H9 (cell line): ENCODE measurements at regions not wholly inside any gene's neighbourhood (a gene's known extent, or its start where the extent isn't known, plus 50 kb on each side); places are given as distances from the start of the nearest gene placed in this dataset.
A peak's percentile ranks its signal among the peaks of the same experiment; 100 is the strongest.

Experiments
- DNase-seq: peaks from one replicate; pipeline ENCODE4 v3.0.0-alpha.2; 2017
- H2AFZ ChIP-seq: one replicate; pipeline ENCODE4 v1.6.1; 2013; ENCODE audit warnings: mild to moderate bottlenecking, low read length, control low read depth, moderate library complexity
- H2AK5ac ChIP-seq: 2 replicates; pipeline ENCODE4 v1.6.1; 2013; ENCODE audit warnings: low read length, control low read depth, mixed read lengths; ENCODE audit not compliant: insufficient read length
- H2BK120ac ChIP-seq: one replicate; pipeline ENCODE4 v1.6.1; 2013; ENCODE audit warnings: low read depth, mild to moderate bottlenecking, low read length, control low read depth, inconsistent platforms; ENCODE audit not compliant: poor library complexity, severe bottlenecking
- H2BK12ac ChIP-seq: 2 replicates; pipeline ENCODE4 v1.6.1; 2013; ENCODE audit warnings: low read length, control low read depth, mixed read lengths, low read depth; ENCODE audit not compliant: insufficient read length
- H2BK15ac ChIP-seq: 2 replicates; pipeline ENCODE4 v1.6.1; 2013; ENCODE audit warnings: low read depth, low read length, control low read depth
- H2BK20ac ChIP-seq: one replicate; pipeline ENCODE4 v1.6.1; 2013; ENCODE audit warnings: low read depth, mild to moderate bottlenecking, low read length, control low read depth, inconsistent platforms; ENCODE audit not compliant: poor library complexity, severe bottlenecking
- H2BK5ac ChIP-seq: 2 replicates; pipeline ENCODE4 v1.6.1; 2013; ENCODE audit warnings: low read length, control low read depth, mixed read lengths; ENCODE audit not compliant: insufficient read length
- H3K14ac ChIP-seq: 2 replicates; pipeline ENCODE4 v1.6.1; 2013; ENCODE audit warnings: low read length, control low read depth; ENCODE audit not compliant: insufficient read depth
- H3K18ac ChIP-seq: 2 replicates; pipeline ENCODE4 v1.6.1; 2013; ENCODE audit warnings: low read depth, mild to moderate bottlenecking, mixed read lengths, low read length, control low read depth; ENCODE audit not compliant: insufficient read length
- H3K23ac ChIP-seq: 2 replicates; pipeline ENCODE4 v1.6.1; 2013; ENCODE audit warnings: low read length, control low read depth, mixed read lengths, low read depth; ENCODE audit not compliant: insufficient read length
- H3K23me2 ChIP-seq: 2 replicates; pipeline ENCODE4 v1.6.1; 2013; ENCODE audit warnings: low read depth, mild to moderate bottlenecking, mixed read lengths, low read length, control low read depth; ENCODE audit not compliant: insufficient read length, poor library complexity, severe bottlenecking
- H3K27ac ChIP-seq: 2 replicates; pipeline ENCODE4 v1.5.1; 2013; ENCODE audit warnings: low read length, control low read depth, mixed read lengths, low read depth; ENCODE audit not compliant: insufficient read length
- H3K27me3 ChIP-seq: 2 replicates; pipeline ENCODE4 v1.6.1; 2013; ENCODE audit warnings: low read length, control low read depth, inconsistent platforms; ENCODE audit not compliant: insufficient read depth
- H3K4ac ChIP-seq: 2 replicates; pipeline ENCODE4 v1.6.1; 2013; ENCODE audit warnings: low read depth, mild to moderate bottlenecking, control low read depth, inconsistent platforms, low read length, moderate library complexity
- H3K4me1 ChIP-seq: 2 replicates; pipeline ENCODE4 v1.6.1; 2013; ENCODE audit warnings: low read length, control low read depth, inconsistent platforms; ENCODE audit not compliant: insufficient read depth
- H3K4me2 ChIP-seq: 2 replicates; pipeline ENCODE4 v1.6.1; 2013; ENCODE audit warnings: low read length, control low read depth, mixed read lengths; ENCODE audit not compliant: insufficient read length, insufficient read depth
- H3K56ac ChIP-seq: 2 replicates; pipeline ENCODE4 v1.6.1; 2013; ENCODE audit warnings: low read depth, mild to moderate bottlenecking, mixed read lengths, low read length, control low read depth; ENCODE audit not compliant: insufficient read length
- H3K79me1 ChIP-seq: 2 replicates; pipeline ENCODE4 v1.6.1; 2013; ENCODE audit warnings: low read depth, mild to moderate bottlenecking, moderate library complexity, low read length, control low read depth, inconsistent platforms; ENCODE audit not compliant: insufficient read depth, poor library complexity, severe bottlenecking
- H3K79me2 ChIP-seq: 2 replicates; pipeline ENCODE4 v1.6.1; 2013; ENCODE audit warnings: low read length, control low read depth, inconsistent platforms; ENCODE audit not compliant: insufficient read depth
- H3K9ac ChIP-seq: 2 replicates; pipeline ENCODE4 v1.6.1; 2013; ENCODE audit warnings: low read length, control low read depth, mixed read lengths; ENCODE audit not compliant: insufficient read length; ENCODE audit errors: extremely low read depth
- H3K9me3 ChIP-seq: one replicate; pipeline ENCODE4 v1.6.1; 2013; ENCODE audit warnings: low read depth, low read length, inconsistent platforms; ENCODE audit not compliant: control insufficient read depth
- H3T11ph ChIP-seq: one replicate; pipeline ENCODE4 v1.6.1; 2013; ENCODE audit warnings: mild to moderate bottlenecking, low read length, control low read depth, inconsistent platforms
- H4K20me1 ChIP-seq: one replicate; pipeline ENCODE4 v1.6.1; 2013; ENCODE audit not compliant: control insufficient read depth, insufficient read length, insufficient read depth
- H4K5ac ChIP-seq: 2 replicates; pipeline ENCODE4 v1.6.1; 2013; ENCODE audit warnings: low read depth, mild to moderate bottlenecking, mixed read lengths, low read length, control low read depth; ENCODE audit not compliant: insufficient read length
- H4K8ac ChIP-seq: replicated peaks from 2 replicates; pipeline ENCODE4 v1.6.1; 2013; ENCODE audit warnings: low read length, control low read depth, mixed read lengths, low read depth; ENCODE audit not compliant: insufficient read length
- H4K91ac ChIP-seq: 2 replicates; pipeline ENCODE4 v1.6.1; 2013; ENCODE audit warnings: low read depth, mild to moderate bottlenecking, moderate library complexity, mixed read lengths, low read length, control low read depth; ENCODE audit not compliant: insufficient read length
- H3K27ac Mint-ChIP-seq, 3 experiments: 2 replicates in 2 of 3; 3 replicates in 1 of 3; pipeline ENCODE4 v1.8.0; 2020 to 2021; ENCODE audit warnings: mixed read lengths in 3 of 3, mild to moderate bottlenecking in 1 of 3, moderate library complexity in 1 of 3
- H3K27me3 Mint-ChIP-seq: 2 replicates; pipeline ENCODE4 v1.8.0; 2021; ENCODE audit warnings: low read depth, mild to moderate bottlenecking, moderate library complexity, mixed read lengths
- H3K36me3 Mint-ChIP-seq, 3 experiments: 2 replicates in 2 of 3; 3 replicates in 1 of 3; pipeline ENCODE4 v1.8.0; 2020 to 2021; ENCODE audit warnings: low read depth in 3 of 3, mixed read lengths in 3 of 3; ENCODE audit not compliant: insufficient read depth in 1 of 3
- H3K4me1 Mint-ChIP-seq, 2 experiments: 2 replicates each; pipeline ENCODE4 v1.8.0; 2020; ENCODE audit warnings: mixed read lengths in 2 of 2
- H3K4me3 Mint-ChIP-seq, 2 experiments: 2 replicates in 1 of 2; 3 replicates in 1 of 2; pipeline ENCODE4 v1.8.0; 2020 to 2021; ENCODE audit warnings: mild to moderate bottlenecking in 2 of 2, mixed read lengths in 2 of 2, moderate library complexity in 1 of 2
- H3K9me3 Mint-ChIP-seq, 2 experiments: 2 replicates in 1 of 2; 3 replicates in 1 of 2; pipeline ENCODE4 v1.8.0; 2020; ENCODE audit warnings: mild to moderate bottlenecking in 2 of 2, mixed read lengths in 2 of 2, moderate library complexity in 1 of 2
- CTCF ChIP-seq: fragments of 200-600 bp; sonication (generic); conservative IDR thresholded peaks from 3 replicates; pipeline ENCODE4 v1.8.0; 2021; ENCODE audit warnings: antibody characterized with exemption, mild to moderate bottlenecking
- WGBS: extraction: QIAGEN DNeasy Blood & Tissue Kit; methylation state at CpG from one replicate; pipeline ENCODE4 v1.1.7; 2013; ENCODE audit warnings: missing lambda C conversion rate, low lambda C conversion rate, mixed read lengths; ENCODE audit not compliant: insufficient read length; ENCODE audit errors: extremely low coverage; 5-methylcytosine and 5-hydroxymethylcytosine counted together

GRCh38 chr7:17497549-17498167, 199.2 kb downstream of the AHR start:
- no peak overlapping the region for H2AK5ac ChIP-seq
- H2BK20ac ChIP-seq: no peak overlapping the region
- no peaks in the 10 kb centered on the region; the same call in 1 of the 2 replicates for H3K79me2 ChIP-seq
- H3K23me2 ChIP-seq: no peaks in the 10 kb centered on the region
- H4K8ac ChIP-seq: no peak overlapping the region
- no peak overlapping the region for H3K56ac ChIP-seq
- peaks cover 11% of the 10 kb centered on the region; the same call in 1 of the 2 replicates for H3K4me1 ChIP-seq
- no peak overlapping the region for H2BK5ac ChIP-seq
- no CpG with 5 or more reads among the region's 5 CpGs for WGBS
- H2BK120ac ChIP-seq: no peak overlapping the region
- H4K91ac ChIP-seq: no peak overlapping the region
- H3K9me3 ChIP-seq: no peaks in the 10 kb centered on the region
- no peaks in the 10 kb centered on the region for H3K79me1 ChIP-seq
- no peak overlapping the region for H2BK15ac ChIP-seq
- no peak overlapping the region for H2BK12ac ChIP-seq
- no peak for DNase-seq
- no peaks in the 10 kb centered on the region; a peak in 1 of 5 replicates for H3K9me3 Mint-ChIP-seq
- H3K4me1 Mint-ChIP-seq: peaks cover 40 to 52% of the 10 kb centered on the region in 2 experiments
- no peak overlapping the region for H4K5ac ChIP-seq
- no peak for TF ChIP-seq CTCF
- no peak overlapping the region for H3K9ac ChIP-seq
- H3T11ph ChIP-seq: no peak overlapping the region
- no peak overlapping the region for H3K27ac ChIP-seq
- H3K18ac ChIP-seq: no peak overlapping the region
- no peak overlapping the region for H3K4ac ChIP-seq
- H2AFZ ChIP-seq: no peak overlapping the region
- H3K4me3 Mint-ChIP-seq: no peak overlapping the region
- H3K27ac Mint-ChIP-seq: peak overlapping the region in 1 of 3 experiments; percentile 67; a peak in 3 of 7 replicates
- no peaks in the 10 kb centered on the region for H4K20me1 ChIP-seq
- no peak overlapping the region for H3K14ac ChIP-seq
- no peak overlapping the region for H3K23ac ChIP-seq
- H3K27me3 ChIP-seq: no peaks in the 10 kb centered on the region
- H3K4me2 ChIP-seq: peak overlapping the region; percentile 16
- no peaks in the 10 kb centered on the region for H3K27me3 Mint-ChIP-seq
- 0 out of 7 replicates have a peak, but pooled peaks cover 0 to 5% (median 0%) of the 10 kb centered on the region in 3 experiments for H3K36me3 Mint-ChIP-seq
